Left ventricle myocardium inferior (tissue), 1 donor: ENCODE measurements at regions not wholly inside any gene's neighbourhood (a gene's known extent, or its start where the extent isn't known, plus 50 kb on each side); places are given as distances from the start of the nearest gene placed in this dataset.

Experiments
- DNase-seq: peaks from one replicate; pipeline ENCODE4 v3.0.0-alpha.2; 2020
- H3K27ac ChIP-seq: fragments of 200-600 bp; replicated peaks from 2 replicates; pipeline ENCODE4 v1.8.0; 2021
- H3K27me3 ChIP-seq: fragments of 200-600 bp; 2 replicates; pipeline ENCODE4 v1.8.0; 2021; ENCODE audit warnings: low read depth
- H3K36me3 ChIP-seq: fragments of 200-600 bp; 2 replicates; pipeline ENCODE4 v1.8.0; 2021
- H3K4me1 ChIP-seq: fragments of 200-600 bp; 2 replicates; pipeline ENCODE4 v1.8.0; 2021
- H3K4me3 ChIP-seq: fragments of 200-600 bp; 2 replicates; pipeline ENCODE4 v1.8.0; 2021; ENCODE audit warnings: mild to moderate bottlenecking, moderate library complexity
- H3K9me3 ChIP-seq: fragments of 200-600 bp; replicated peaks from 2 replicates; pipeline ENCODE4 v1.8.0; 2021
- CTCF ChIP-seq: fragments of 200-600 bp; IDR thresholded peaks from 2 replicates; pipeline ENCODE4 v1.8.0; 2021; ENCODE audit warnings: antibody characterized with exemption, mild to moderate bottlenecking, borderline replicate concordance
- intact Hi-C: fragments of 100-400 bp; cut with micrococcal nuclease; formaldehyde crosslinking; loops from one replicate; pipeline ENCODE4 v1.11.0; 2022
- donor health status: DM: no; HTN: yes; CAD: no; lungs with severe emphysema.

- Histone ChIP-seq H3K4me1 (peaks cover 6% of the 10 kb centered on the region), H3K4me3 (no peak overlapping the region), H3K9me3 (peaks cover 15% of the 10 kb centered on the region), H3K27me3 (no peaks in the 10 kb centered on the region), H3K27ac (no peak overlapping the region), H3K36me3 (no peaks in the 10 kb centered on the region)
- no peak for TF ChIP-seq CTCF
- intact Hi-C loops, result no loop called here
- DNase-seq, result no peak
These were observed 131.3 kb upstream of the NR3C1 start for GRCh38 chr5:143534761-143535154.

- no peaks in the 10 kb centered on the region for H3K36me3 ChIP-seq
- peaks cover 9% of the 10 kb centered on the region for H3K9me3 ChIP-seq
- no peak overlapping the region for H3K4me3 ChIP-seq
- H3K27me3 ChIP-seq, result no peaks in the 10 kb centered on the region
- peaks cover 6% of the 10 kb centered on the region for H3K4me1 ChIP-seq
- TF ChIP-seq CTCF, result no peak
- intact Hi-C loops, result no loop called here
- DNase-seq, result peak; percentile 35
- H3K27ac ChIP-seq, result no peak overlapping the region
These were observed 130.7 kb upstream of the NR3C1 start for GRCh38 chr5:143533978-143534760.

- no peak for DNase-seq
- TF ChIP-seq CTCF, result no peak
- H3K27ac ChIP-seq, result no peak overlapping the region
These were observed 130.0 kb upstream of the NR3C1 start for GRCh38 chr5:143533475-143533874.

GRCh38 chr5:143527808-143528207, 124.3 kb upstream of the NR3C1 start:
- no peak for DNase-seq
- Histone ChIP-seq H3K36me3 (no peaks in the 10 kb centered on the region), H3K27me3 (no peaks in the 10 kb centered on the region), H3K9me3 (no peaks in the 10 kb centered on the region), H3K27ac (no peak overlapping the region), H3K4me3 (no peak overlapping the region), H3K4me1 (no peaks in the 10 kb centered on the region)
- TF ChIP-seq CTCF, result no peak
- intact Hi-C loops, result no loop called here

More at GRCh38 chr5:143533475-143533874, 130.0 kb upstream of the NR3C1 start:
- intact Hi-C loops, result no loop called here
- Histone ChIP-seq H3K4me3 (no peak overlapping the region), H3K4me1 (peaks cover 6% of the 10 kb centered on the region), H3K36me3 (no peaks in the 10 kb centered on the region), H3K9me3 (peaks cover 2% of the 10 kb centered on the region), H3K27me3 (no peaks in the 10 kb centered on the region)

- Histone ChIP-seq H3K4me1 (no peaks in the 10 kb centered on the region), H3K36me3 (no peaks in the 10 kb centered on the region), H3K27ac (no peak overlapping the region), H3K4me3 (no peak overlapping the region), H3K27me3 (no peaks in the 10 kb centered on the region), H3K9me3 (no peaks in the 10 kb centered on the region)
- TF ChIP-seq CTCF, result no peak
- DNase-seq, result no peak
- intact Hi-C loops, result no loop called here
These were observed 121.7 kb upstream of the NR3C1 start for GRCh38 chr5:143525176-143525575.
